ELR (cell line): ENCODE measurements at regions not wholly inside any gene's neighbourhood (a gene's known extent, or its start where the extent isn't known, plus 50 kb on each side); places are given as distances from the start of the nearest gene placed in this dataset.

Experiments
- DNase-seq: peaks from one replicate; pipeline ENCODE4 v3.0.0-alpha.2; 2015; ENCODE audit warnings: low read depth

- DNase-seq, result no peak
These were observed 194.3 kb downstream of the NR2F2 start for GRCh38 chr15:96524676-96525417.

- no peak for DNase-seq
These were observed 204.6 kb downstream of the NR2F2 start for GRCh38 chr15:96535148-96535547.

GRCh38 chr15:96538491-96538890 lies 208.0 kb downstream of the NR2F2 start:
- no peak for DNase-seq

- DNase-seq, result no peak
These were observed 209.8 kb downstream of the NR2F2 start for GRCh38 chr15:96540283-96540682.

GRCh38 chr15:96542130-96542770 lies 211.8 kb downstream of the NR2F2 start:
- no peak for DNase-seq

GRCh38 chr15:96544162-96544756 lies 213.8 kb downstream of the NR2F2 start:
- DNase-seq, result no peak

GRCh38 chr15:96549136-96549535 lies 218.6 kb downstream of the NR2F2 start:
- no peak for DNase-seq

- peak; percentile 73 for DNase-seq
These were observed 220.7 kb downstream of the NR2F2 start for GRCh38 chr15:96551196-96551595.

- DNase-seq, result no peak
These were observed 221.2 kb downstream of the NR2F2 start for GRCh38 chr15:96551722-96552121.

GRCh38 chr15:96553006-96553405 lies 222.5 kb downstream of the NR2F2 start:
- DNase-seq, result peak; percentile 83

GRCh38 chr15:96553451-96553850 lies 223.0 kb downstream of the NR2F2 start:
- no peak for DNase-seq

- peak; percentile 61 for DNase-seq
These were observed 223.4 kb downstream of the NR2F2 start for GRCh38 chr15:96553931-96554330.

GRCh38 chr15:96554541-96554940 lies 224.0 kb downstream of the NR2F2 start:
- no peak for DNase-seq

- no peak for DNase-seq
These were observed 228.6 kb downstream of the NR2F2 start for GRCh38 chr15:96559087-96559486.

- DNase-seq, result no peak
These were observed 229.1 kb downstream of the NR2F2 start for GRCh38 chr15:96559631-96560030.

GRCh38 chr15:96560246-96560895 lies 229.9 kb downstream of the NR2F2 start:
- DNase-seq, result peak; percentile 46

GRCh38 chr15:96561593-96561992 lies 231.1 kb downstream of the NR2F2 start:
- DNase-seq, result no peak

GRCh38 chr15:96564546-96564945 lies 234.0 kb downstream of the NR2F2 start:
- DNase-seq, result peak; percentile 34

GRCh38 chr15:96565266-96565665 lies 234.8 kb downstream of the NR2F2 start:
- peak; percentile 8 for DNase-seq

- no peak for DNase-seq
These were observed 244.3 kb downstream of the NR2F2 start for GRCh38 chr15:96574782-96575181.

GRCh38 chr15:96576596-96576995 lies 246.1 kb downstream of the NR2F2 start:
- no peak for DNase-seq

GRCh38 chr15:96578393-96578792 lies 247.9 kb downstream of the NR2F2 start:
- DNase-seq, result no peak

GRCh38 chr15:96581371-96581770 lies 250.9 kb downstream of the NR2F2 start:
- DNase-seq, result no peak
